ENCODE measurements at regions not wholly inside any gene's neighbourhood (a gene's known extent, or its start where the extent isn't known, plus 50 kb on each side); places are given as distances from the start of the nearest gene placed in this dataset.
A peak's percentile ranks its signal among the peaks of the same experiment; 100 is the strongest.
"Not testable (repeated sequence)": the region's sequence is repeated elsewhere in the genome, so short reads cannot be mapped to it uniquely, and the experiment has no call there.

GRCh38 chr5:56402266-56403220 is 169.4 kb upstream of the ANKRD55 start:
- WGBS (ENCODE audit: insufficient coverage), result no CpG with 5 or more reads among the region's 7 CpGs
- no peak for DNase-seq
- no peak overlapping the region for H3K27ac ChIP-seq (ENCODE audit: low read length)

DNA sequence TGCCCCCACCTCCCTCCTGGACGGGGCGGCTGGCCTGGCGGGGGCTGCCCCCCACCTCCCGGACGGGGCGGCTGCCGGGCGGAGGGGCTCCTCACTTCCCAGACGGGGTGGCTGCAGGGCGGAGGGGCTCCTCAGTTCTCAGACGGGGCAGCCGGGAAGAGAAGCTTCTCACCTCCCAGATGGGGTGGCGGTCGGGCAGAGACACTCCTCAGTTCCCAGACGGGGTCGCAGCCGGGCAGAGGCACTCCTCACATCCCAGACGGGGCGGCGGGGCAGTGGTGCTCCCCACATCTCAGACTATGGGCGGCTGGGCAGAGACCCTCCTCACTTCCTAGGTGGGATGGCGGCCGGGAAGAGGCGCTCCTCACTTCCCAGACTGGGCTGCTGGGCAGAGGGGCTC is 164.7 kb upstream of the ANKRD55 start:
- peaks cover 15% of the 10 kb centered on the region for H3K9me3 ChIP-seq (replicated peaks; ENCODE audit: control insufficient read depth, low read depth, low read length)
- H3K4me1 ChIP-seq (ENCODE audit: control insufficient read depth, insufficient read depth, low read length); H3K4me3 ChIP-seq (ENCODE audit: low read length); H3K27ac ChIP-seq (ENCODE audit: low read length); H3K27me3 ChIP-seq (ENCODE audit: control insufficient read depth, insufficient read depth, low read length); DNase-seq; H3K36me3 ChIP-seq (ENCODE audit: control insufficient read depth, insufficient read depth, low read length): not testable (repeated sequence)
- WGBS (ENCODE audit: insufficient coverage), result 96% methylated on average over 18 of the region's 24 CpGs

More at GRCh38 chr5:56402266-56403220, 169.4 kb upstream of the ANKRD55 start:
- no peaks in the 10 kb centered on the region for H3K27me3 ChIP-seq (ENCODE audit: control insufficient read depth, insufficient read depth, low read length)
- no peaks in the 10 kb centered on the region for H3K9me3 ChIP-seq (replicated peaks; ENCODE audit: control insufficient read depth, low read depth, low read length)
- no peak overlapping the region for H3K4me3 ChIP-seq (ENCODE audit: low read length)
- no peaks in the 10 kb centered on the region for H3K36me3 ChIP-seq (ENCODE audit: control insufficient read depth, insufficient read depth, low read length)
- H3K4me1 ChIP-seq (ENCODE audit: control insufficient read depth, insufficient read depth, low read length), result peaks cover 4% of the 10 kb centered on the region

- H3K9me3 ChIP-seq (replicated peaks; ENCODE audit: control insufficient read depth, low read depth, low read length), result peaks cover 15% of the 10 kb centered on the region
- no peaks in the 10 kb centered on the region for H3K27me3 ChIP-seq (ENCODE audit: control insufficient read depth, insufficient read depth, low read length)
- H3K27ac ChIP-seq (ENCODE audit: low read length), result no peak overlapping the region
- no peak overlapping the region for H3K4me3 ChIP-seq (ENCODE audit: low read length)
- no peak for DNase-seq
- H3K4me1 ChIP-seq (ENCODE audit: control insufficient read depth, insufficient read depth, low read length), result no peaks in the 10 kb centered on the region
- no peaks in the 10 kb centered on the region for H3K36me3 ChIP-seq (ENCODE audit: control insufficient read depth, insufficient read depth, low read length)
These were observed 163.5 kb upstream of the ANKRD55 start for GRCh38 chr5:56396634-56397033.

DNA sequence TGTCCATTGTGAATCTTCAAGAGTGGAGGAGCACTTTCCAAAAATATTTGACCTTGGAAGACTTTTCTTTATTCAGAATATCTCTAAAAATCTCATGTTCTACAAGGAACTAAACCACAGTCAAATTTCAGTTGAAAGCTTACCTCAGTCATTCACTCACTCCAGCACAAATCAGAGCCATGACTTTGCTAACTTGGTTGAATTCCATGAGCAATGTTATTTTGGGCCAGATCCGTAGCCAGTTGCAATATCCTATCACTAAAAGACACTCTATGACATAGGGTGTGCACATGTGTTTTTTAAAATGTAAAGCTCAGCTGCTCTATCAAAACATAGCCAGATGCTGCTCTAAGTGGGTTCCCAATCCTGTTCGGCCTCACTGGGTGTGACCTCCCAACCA is 156.1 kb upstream of the ANKRD55 start:
- Histone ChIP-seq H3K27ac (ENCODE audit: low read length) (peak overlapping the region; percentile 20), H3K27me3 (ENCODE audit: control insufficient read depth, insufficient read depth, low read length) (no peaks in the 10 kb centered on the region), H3K4me1 (ENCODE audit: control insufficient read depth, insufficient read depth, low read length) (no peaks in the 10 kb centered on the region), H3K9me3 (replicated peaks; ENCODE audit: control insufficient read depth, low read depth, low read length) (peaks cover 7% of the 10 kb centered on the region), H3K4me3 (ENCODE audit: low read length) (no peak overlapping the region), H3K36me3 (ENCODE audit: control insufficient read depth, insufficient read depth, low read length) (no peaks in the 10 kb centered on the region)
- WGBS (ENCODE audit: insufficient coverage), result 43% methylated on average over 1 of the region's 2 CpGs
- peak; percentile 68 for DNase-seq

- Histone ChIP-seq H3K27ac (ENCODE audit: low read length) (no peak overlapping the region), H3K27me3 (ENCODE audit: control insufficient read depth, insufficient read depth, low read length) (no peaks in the 10 kb centered on the region), H3K36me3 (ENCODE audit: control insufficient read depth, insufficient read depth, low read length) (no peaks in the 10 kb centered on the region), H3K9me3 (replicated peaks; ENCODE audit: control insufficient read depth, low read depth, low read length) (no peaks in the 10 kb centered on the region), H3K4me3 (ENCODE audit: low read length) (no peak overlapping the region), H3K4me1 (ENCODE audit: control insufficient read depth, insufficient read depth, low read length) (no peaks in the 10 kb centered on the region)
- DNase-seq, result peak; percentile 45
- no CpG with 5 or more reads among the region's 1 CpG for WGBS (ENCODE audit: insufficient coverage)
These were observed 155.3 kb upstream of the ANKRD55 start for GRCh38 chr5:56388229-56388985.

- H3K4me3 ChIP-seq (ENCODE audit: low read length), result no peak overlapping the region
- WGBS (ENCODE audit: insufficient coverage), result 100% methylated on average over 1 of the region's 2 CpGs
- no peaks in the 10 kb centered on the region for H3K27me3 ChIP-seq (ENCODE audit: control insufficient read depth, insufficient read depth, low read length)
- no peak for DNase-seq
- H3K27ac ChIP-seq (ENCODE audit: low read length), result no peak overlapping the region
- no peaks in the 10 kb centered on the region for H3K9me3 ChIP-seq (replicated peaks; ENCODE audit: control insufficient read depth, low read depth, low read length)
- H3K36me3 ChIP-seq (ENCODE audit: control insufficient read depth, insufficient read depth, low read length), result no peaks in the 10 kb centered on the region
- H3K4me1 ChIP-seq (ENCODE audit: control insufficient read depth, insufficient read depth, low read length), result no peaks in the 10 kb centered on the region
These were observed 152.9 kb upstream of the ANKRD55 start for GRCh38 chr5:56386046-56386445.

GRCh38 chr5:56384186-56384585 is 151.1 kb upstream of the ANKRD55 start:
- H3K27me3 ChIP-seq (ENCODE audit: control insufficient read depth, insufficient read depth, low read length), result no peaks in the 10 kb centered on the region
- no peaks in the 10 kb centered on the region for H3K9me3 ChIP-seq (replicated peaks; ENCODE audit: control insufficient read depth, low read depth, low read length)
- no peak for DNase-seq
- no peak overlapping the region for H3K4me3 ChIP-seq (ENCODE audit: low read length)
- H3K4me1 ChIP-seq (ENCODE audit: control insufficient read depth, insufficient read depth, low read length), result no peaks in the 10 kb centered on the region
- H3K27ac ChIP-seq (ENCODE audit: low read length), result no peak overlapping the region
- H3K36me3 ChIP-seq (ENCODE audit: control insufficient read depth, insufficient read depth, low read length), result no peaks in the 10 kb centered on the region
- WGBS (ENCODE audit: insufficient coverage), result 74% methylated on average over 10 of the region's 12 CpGs

- Histone ChIP-seq H3K4me1 (ENCODE audit: control insufficient read depth, insufficient read depth, low read length) (no peaks in the 10 kb centered on the region), H3K27ac (ENCODE audit: low read length) (no peak overlapping the region), H3K9me3 (replicated peaks; ENCODE audit: control insufficient read depth, low read depth, low read length) (no peaks in the 10 kb centered on the region), H3K36me3 (ENCODE audit: control insufficient read depth, insufficient read depth, low read length) (no peaks in the 10 kb centered on the region), H3K27me3 (ENCODE audit: control insufficient read depth, insufficient read depth, low read length) (no peaks in the 10 kb centered on the region), H3K4me3 (ENCODE audit: low read length) (no peak overlapping the region)
- DNase-seq, result no peak
- 85% methylated on average over 4 of the region's 10 CpGs for WGBS (ENCODE audit: insufficient coverage)
These were observed 150.6 kb upstream of the ANKRD55 start for GRCh38 chr5:56383761-56384160.

DNA sequence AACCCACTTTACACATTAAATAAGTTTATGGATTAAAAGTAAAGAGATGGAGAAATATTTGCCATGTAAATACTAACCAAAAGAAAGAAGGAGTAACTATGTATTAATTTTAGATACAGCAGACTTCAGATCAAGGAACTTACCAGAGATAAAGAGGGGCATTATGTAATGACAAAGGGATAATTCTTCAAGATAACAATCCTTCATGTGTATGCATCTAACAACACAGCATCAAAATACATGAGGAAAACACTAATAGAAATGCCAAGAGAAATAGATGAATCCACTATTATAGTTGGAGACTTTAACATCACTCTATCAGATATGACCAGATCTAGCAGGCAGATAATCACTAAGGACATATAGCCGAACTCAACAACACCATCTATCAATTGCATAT is 149.8 kb upstream of the ANKRD55 start:
- Histone ChIP-seq H3K27me3 (ENCODE audit: control insufficient read depth, insufficient read depth, low read length) (no peaks in the 10 kb centered on the region), H3K4me3 (ENCODE audit: low read length) (no peak overlapping the region), H3K4me1 (ENCODE audit: control insufficient read depth, insufficient read depth, low read length) (no peaks in the 10 kb centered on the region), H3K27ac (ENCODE audit: low read length) (no peak overlapping the region), H3K9me3 (replicated peaks; ENCODE audit: control insufficient read depth, low read depth, low read length) (no peaks in the 10 kb centered on the region), H3K36me3 (ENCODE audit: control insufficient read depth, insufficient read depth, low read length) (no peaks in the 10 kb centered on the region)
- DNase-seq, result no peak
- no CpG with 5 or more reads among the region's 1 CpG for WGBS (ENCODE audit: insufficient coverage)

DNA sequence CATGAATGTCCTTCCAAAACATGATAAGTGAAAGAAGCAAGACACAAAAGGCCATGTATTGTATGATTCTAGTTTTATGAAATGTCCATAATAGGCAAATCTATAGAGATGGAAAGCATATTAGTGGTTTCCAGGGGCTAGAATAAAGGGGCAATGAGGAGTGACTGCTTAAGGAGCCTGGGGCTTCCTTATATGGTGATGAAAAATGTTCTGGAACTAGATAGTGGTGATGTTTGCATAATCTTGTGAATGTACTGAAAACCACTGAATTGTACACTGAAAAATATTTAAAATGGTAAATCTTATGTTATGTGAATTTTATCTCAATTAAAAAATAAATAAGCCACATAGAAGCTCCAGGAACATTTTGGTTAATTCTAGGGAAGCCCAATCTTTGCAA is 144.4 kb upstream of the ANKRD55 start:
- H3K4me3 ChIP-seq (ENCODE audit: low read length), result no peak overlapping the region
- DNase-seq, result no peak
- H3K27me3 ChIP-seq (ENCODE audit: control insufficient read depth, insufficient read depth, low read length), result no peaks in the 10 kb centered on the region
- H3K27ac ChIP-seq (ENCODE audit: low read length), result no peak overlapping the region
- no peaks in the 10 kb centered on the region for H3K4me1 ChIP-seq (ENCODE audit: control insufficient read depth, insufficient read depth, low read length)
- H3K9me3 ChIP-seq (replicated peaks; ENCODE audit: control insufficient read depth, low read depth, low read length), result peaks cover 6% of the 10 kb centered on the region
- H3K36me3 ChIP-seq (ENCODE audit: control insufficient read depth, insufficient read depth, low read length), result no peaks in the 10 kb centered on the region

All from muscle of leg (tissue), 3 donors.